HCT116 (cell line): ENCODE measurements at regions not wholly inside any gene's neighbourhood (a gene's known extent, or its start where the extent isn't known, plus 50 kb on each side); places are given as distances from the start of the nearest gene placed in this dataset.

Source experiments
- CTCF ChIP-seq, 3 experiments: fragments of 200-600 bp in 1 of 3; sonication (generic) in 1 of 3; IDR thresholded peaks in 2 of 3; conservative IDR thresholded peaks in 1 of 3; 2 replicates each; pipeline ENCODE4 v1.5.1; 2012 to 2017; ENCODE audit warnings: low read depth in 2 of 3, low read length in 2 of 3, antibody characterized with exemption in 1 of 3, borderline replicate concordance in 1 of 3, control low read depth in 1 of 3, mild to moderate bottlenecking in 1 of 3, mixed read lengths in 1 of 3, mixed run types in 1 of 3, moderate library complexity in 1 of 3; ENCODE audit not compliant: insufficient read depth in 1 of 3
- EZH2 ChIP-seq: fragments of 200-600 bp; sonication (generic); IDR thresholded peaks from 2 replicates; pipeline ENCODE4 v1.6.1; 2017; ENCODE audit warnings: antibody characterized with exemption, mixed run types
- EZH2phosphoT487 ChIP-seq: fragments of 200-600 bp; IDR thresholded peaks from 2 replicates; pipeline ENCODE4 v1.6.1; 2018; ENCODE audit warnings: antibody characterized with exemption, borderline replicate concordance
- REST ChIP-seq: IDR thresholded peaks from 2 replicates; pipeline ENCODE4 v1.6.1; 2012; ENCODE audit warnings: low read depth

- TF ChIP-seq REST (no peak), EZH2 (no peak), CTCF (IDR thresholded peaks at IDR 0.05 in 2 of 3, conservative IDR thresholded peaks at IDR 0.05 in 1 of 3; ENCODE audit: borderline replicate concordance in 1 of 3, insufficient read depth in 1 of 3, low read depth in 2 of 3, low read length in 2 of 3) (no peak), EZH2phosphoT487 (no peak)
Measured at GRCh38 chr21:25039461-25040380, 567.6 kb downstream of the MRPL39 start.
